NCI-H1436 (cell line): ENCODE measurements at regions not wholly inside any gene's neighbourhood (a gene's known extent, or its start where the extent isn't known, plus 50 kb on each side); places are given as distances from the start of the nearest gene placed in this dataset.
"Not testable (repeated sequence)": the region's sequence is repeated elsewhere in the genome, so short reads cannot be mapped to it uniquely, and the experiment has no call there.

Experiments used
- DNase-seq: peaks from one replicate; lab custom pipeline; 2025; lab: John Stamatoyannopoulos, UW

DNA sequence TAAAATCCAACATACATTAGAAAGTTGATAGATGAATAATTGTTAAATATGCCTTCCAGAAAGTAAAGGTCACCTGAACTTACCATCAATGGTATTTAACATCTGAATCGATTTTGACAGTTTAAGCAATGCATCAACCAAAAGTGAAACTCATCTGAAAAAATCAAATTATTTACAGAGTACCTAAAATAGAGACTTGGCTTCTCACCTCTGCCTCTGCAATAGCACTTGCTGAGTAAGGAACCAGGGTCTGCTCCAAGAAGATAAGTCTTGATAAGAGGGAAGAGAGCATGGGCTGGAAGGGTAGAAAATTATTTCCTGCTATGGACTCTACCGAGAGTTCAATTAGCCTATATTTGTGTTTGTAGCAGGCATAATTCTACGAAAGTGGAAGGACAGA, 868.3 kb downstream of the STIM2 start:
- no peak for DNase-seq

DNA sequence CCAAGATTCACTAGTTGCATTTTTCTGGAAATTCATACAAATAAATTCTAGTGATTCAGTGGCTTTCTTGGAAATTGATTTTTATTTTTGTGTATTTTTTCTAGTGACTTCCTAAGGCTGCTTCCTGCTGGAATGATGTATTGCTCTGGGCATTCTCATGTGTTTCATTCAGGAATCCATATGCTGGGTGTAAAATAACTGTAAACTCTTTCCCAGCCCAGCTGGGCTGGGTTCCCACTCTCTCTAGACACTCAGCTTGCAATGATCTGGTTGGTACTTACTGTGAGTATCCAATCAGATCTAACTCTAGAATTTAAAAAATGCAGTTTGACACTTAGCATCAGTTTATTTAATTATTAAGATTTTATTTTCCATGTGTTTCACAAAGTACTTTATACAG, 882.2 kb downstream of the STIM2 start:
- no peak for DNase-seq

DNA sequence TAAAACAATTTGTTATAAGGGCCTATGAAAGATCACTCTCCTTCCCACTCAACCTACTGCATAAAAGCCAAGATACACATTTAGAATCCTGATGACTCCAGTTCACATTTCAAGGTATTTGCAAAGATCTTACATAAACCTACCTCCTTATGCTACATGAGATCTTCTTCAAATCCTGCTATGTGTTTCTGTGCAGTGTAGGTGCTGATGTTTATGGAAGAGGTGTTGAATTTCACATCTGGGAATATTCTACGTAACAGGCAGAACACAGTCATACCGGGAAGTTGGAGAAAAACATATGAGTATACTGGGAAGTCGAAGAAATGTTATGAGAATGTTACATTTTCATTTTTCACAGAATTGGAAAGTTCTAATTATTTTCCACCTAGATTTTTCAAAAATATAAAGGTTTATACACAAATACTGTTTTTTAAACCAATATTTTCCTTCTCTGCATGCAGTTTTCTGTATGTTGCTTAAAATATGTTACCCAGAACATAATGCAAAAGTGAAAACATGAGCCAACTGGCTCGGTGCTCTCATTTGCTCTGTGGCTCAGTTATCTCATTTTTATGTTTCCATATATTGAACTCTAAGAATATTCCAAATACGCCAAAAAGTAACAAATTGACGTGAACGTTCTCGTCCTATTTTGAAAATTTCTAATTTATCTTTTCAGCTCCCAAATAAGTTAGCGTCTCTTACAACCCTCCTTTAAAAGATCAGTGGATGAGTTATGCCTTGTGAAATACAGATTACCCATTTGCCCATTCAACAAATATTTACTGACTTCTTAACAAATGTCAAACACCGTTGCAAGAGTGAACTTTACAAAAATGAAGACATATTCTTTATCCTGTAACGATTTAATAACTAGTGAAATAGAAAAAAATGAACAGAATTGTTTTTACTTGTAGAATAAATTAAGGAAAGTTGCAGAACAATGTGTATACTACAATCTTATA, 899.3 kb downstream of the STIM2 start:
- DNase-seq = no peak

DNA sequence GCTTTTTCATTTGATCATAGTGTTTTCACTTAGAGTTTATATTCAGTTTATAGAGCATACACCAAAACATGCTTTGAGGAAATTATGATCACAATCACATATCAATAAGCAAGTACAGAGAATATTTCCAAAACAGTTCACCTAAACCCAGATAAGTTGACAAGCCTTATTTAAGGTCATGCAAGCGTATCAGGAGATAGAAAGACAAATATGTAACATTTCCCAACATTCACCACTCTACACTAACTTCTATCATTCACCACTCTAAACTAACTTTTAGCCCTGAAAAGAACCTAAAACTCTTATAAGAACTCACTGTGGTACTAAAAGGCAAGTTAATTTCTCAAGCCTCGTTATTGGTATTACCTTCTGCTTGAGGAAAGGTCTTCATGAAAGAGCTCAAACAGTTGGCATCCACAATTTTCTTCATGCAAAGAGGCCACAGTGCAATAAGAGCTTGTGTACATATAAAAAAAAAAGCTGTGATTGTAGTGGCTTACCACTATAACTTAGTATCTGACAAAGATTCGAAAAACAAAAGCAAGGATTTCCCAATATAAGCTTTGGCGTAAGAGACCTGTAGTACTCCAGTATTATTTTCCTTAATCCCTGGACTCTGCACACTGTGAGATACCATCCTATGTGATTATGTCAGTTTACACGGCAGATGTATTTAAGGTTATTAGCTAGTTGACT, 903.3 kb downstream of the STIM2 start:
- no peak for DNase-seq

DNA sequence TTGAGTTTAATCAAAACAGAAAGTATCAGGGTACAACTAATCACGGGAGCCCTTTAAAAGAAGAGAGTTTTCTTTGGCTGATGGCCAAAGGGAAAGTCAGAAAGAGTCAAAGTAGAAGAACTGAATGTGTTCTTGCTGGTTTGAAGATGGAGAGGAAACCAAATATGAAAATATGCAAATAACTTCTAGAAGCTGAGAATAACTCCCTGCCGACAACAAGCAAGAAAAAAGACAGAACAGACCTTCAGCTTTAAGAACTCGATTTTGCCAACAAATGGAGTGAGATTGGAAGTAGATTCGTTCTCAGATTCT, 903.8 kb downstream of the STIM2 start:
- DNase-seq = no peak

DNA sequence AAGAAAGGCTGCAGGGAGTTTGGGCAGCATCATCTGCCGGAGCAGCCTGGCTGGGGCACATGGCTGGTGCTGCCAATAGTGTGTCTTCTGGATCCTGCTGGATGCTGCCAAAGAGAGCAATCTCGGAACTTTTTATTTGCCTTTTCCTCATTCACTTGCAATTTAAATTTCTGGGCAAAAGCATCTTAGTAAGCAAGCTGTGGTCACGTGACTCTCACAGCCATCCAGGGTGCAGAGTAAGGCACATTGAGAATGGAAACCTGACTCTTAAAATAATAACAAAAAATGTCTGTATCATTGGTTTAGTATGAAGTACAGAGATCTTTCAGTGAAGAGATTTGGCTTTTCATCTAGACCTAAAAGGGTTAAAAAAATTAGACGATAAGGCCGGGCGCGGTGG, 910.3 kb downstream of the STIM2 start:
- DNase-seq = no peak

DNA sequence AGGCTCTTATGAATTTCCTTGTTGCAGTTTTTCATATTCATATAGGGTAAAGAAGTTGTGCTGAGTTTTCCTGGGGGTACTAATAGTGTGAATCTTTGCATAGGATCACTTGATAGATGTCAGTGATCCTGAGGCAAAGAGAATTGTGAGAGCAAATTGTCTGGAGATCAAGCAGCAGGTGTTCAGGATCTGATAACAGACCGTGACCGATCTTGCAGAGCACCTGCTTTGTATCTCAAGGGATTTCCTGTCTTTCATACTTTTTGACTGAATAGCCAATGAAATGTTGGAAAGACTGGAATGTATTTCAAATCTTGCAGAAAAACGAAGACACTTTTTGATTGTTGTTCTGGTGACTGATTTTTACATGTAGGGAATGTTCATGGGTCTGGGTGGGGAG, 914.5 kb downstream of the STIM2 start:
- DNase-seq = no peak

DNA sequence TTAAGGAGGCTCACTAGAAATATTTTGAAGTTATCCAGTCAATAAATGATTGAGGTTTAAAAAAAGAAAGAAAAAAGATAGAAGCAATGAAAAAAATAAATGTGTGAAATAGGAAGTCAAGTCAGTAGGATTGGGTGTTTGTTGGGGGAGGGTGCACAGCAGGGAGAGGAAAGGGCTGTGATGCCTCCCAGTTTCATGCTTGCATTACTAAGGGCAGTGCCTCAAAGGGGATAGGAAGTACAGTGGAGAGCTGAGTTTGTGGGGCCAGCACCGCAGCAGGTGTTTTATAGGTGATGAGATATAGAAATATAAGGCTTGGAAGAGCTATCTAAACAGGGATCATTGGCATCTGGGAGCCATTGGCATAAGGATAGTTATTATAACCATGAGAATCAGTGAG, 919.2 kb downstream of the STIM2 start:
- no peak for DNase-seq

DNA sequence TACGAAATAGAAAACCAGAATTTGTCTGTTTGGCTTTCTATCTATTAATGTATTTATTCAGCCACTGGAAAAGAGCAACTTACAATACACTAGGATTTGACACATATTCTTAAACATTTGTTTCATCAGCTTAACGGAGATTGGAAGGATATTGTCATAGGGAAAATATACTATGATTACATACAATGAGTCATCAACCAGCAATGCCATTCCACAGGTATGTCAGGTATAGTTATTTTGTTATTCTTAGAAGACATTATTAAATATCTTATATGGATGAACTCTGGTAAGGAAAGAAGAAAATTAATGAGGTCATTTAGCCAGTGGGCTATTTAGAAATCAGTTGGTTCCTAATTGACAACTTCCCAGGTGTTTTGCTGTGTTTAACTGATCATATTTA, 926.6 kb downstream of the STIM2 start:
- no peak for DNase-seq

DNA sequence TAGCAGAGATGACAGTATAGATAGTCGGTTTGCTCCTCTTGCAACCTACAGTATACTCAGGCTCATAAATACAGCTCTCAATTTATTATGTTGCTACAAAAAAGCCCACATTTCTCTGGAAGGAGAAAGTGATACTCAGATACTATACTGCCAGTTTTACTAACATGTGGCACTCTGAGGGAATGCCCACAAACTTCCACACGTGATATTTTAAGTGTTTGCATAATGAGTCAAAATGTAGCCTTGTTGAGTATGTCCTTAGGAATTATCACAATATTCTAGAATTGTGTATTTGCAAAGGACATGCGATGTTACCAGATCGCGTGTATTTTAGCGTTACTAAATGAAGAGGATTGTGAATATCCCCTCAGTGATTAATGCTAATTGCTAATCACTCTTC, 929.1 kb downstream of the STIM2 start:
- DNase-seq = no peak

DNA sequence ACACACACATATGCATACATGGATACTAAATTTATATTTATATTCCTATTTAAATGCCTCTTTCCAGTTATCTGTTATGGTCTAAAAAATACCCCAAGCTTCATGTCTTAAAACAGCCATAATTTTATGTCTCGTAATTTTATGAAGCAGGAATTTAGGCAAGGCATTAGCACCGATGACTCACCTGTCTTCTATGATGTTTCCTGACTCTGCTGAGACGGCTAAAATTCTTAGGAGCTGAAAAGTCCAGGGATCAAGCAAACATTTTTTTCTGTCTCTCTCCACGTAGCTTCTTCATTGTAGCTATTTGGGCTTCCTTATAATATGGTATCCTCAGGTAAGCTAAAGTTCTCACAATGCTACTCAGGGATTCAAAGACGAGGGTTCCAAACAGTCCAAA, 930.3 kb downstream of the STIM2 start:
- no peak for DNase-seq

DNA sequence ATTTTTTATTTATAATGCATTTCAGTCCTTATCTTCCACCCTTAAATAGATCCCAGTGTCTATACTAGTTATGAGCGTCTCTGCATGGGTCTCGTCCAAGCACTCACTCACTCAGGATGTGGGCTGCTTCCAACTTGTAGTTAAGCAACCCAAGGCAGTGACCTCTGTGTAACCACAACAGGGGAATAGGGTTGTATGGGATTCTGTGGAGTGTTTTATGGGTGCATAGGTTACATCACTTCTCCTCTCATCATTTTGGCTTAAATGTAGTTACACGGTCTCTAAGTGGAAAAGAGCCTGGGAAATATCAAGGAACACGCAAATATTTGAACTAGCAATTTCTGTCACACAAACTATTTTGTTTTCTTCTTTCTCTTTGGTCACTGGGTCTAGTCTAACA, 931.0 kb downstream of the STIM2 start:
- no peak for DNase-seq

DNA sequence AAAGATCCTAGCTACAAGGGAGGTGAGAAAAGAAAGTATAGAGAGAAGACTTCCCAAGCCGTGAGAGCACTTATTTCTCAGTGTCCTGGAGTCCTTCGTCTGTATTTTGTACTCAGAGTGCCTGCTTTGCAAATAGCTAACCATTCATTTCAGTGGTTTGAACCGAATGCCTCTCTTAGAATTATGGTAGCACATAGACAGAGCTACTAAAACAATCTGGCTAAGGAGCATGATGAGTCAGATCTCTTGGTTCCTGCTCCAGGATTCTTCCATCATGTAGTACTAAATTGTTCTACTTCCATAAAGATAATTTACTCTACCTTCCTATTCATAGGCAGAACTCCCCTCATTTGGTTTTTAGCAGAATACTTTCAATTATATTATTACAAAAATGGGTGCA, 946.6 kb downstream of the STIM2 start:
- DNase-seq = no peak

DNA sequence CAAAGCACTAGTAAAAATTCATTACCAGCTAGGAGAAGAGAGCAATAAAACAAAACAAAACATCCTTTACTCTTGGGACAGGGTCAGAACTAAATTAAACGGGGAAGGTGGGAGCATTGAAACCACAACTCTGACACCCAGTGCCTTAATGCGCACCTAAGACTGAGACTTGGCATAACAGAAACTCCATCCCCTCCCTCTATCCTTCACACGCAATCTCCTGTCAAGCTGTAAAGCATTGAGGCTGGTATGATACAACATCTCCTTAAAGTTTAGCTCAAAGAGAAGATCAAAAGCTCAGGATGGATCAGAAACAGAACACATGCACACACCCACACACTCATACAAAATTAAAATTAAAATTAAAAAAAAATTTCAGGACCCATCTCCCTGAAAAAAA, 951.3 kb downstream of the STIM2 start:
- DNase-seq = no peak

DNA sequence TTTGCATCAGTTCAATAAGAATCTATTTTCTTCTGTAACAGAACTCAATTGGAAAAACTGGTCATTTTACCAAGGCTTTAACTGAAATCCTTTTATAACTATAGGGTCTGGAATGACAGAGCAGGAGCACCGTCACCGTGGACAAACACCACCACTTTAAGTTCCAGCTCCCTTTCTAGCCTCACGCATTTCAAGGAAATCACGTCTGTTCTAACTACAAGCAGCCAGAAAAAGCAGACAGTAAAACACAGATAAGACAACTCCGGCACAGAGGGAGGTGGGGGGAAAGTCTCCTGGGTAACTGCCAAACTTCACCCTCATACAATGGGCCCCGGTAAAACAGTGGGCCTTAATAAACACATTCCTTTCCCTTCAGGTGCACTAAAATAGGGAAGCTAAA, 952.6 kb downstream of the STIM2 start:
- DNase-seq = not testable (repeated sequence)

DNA sequence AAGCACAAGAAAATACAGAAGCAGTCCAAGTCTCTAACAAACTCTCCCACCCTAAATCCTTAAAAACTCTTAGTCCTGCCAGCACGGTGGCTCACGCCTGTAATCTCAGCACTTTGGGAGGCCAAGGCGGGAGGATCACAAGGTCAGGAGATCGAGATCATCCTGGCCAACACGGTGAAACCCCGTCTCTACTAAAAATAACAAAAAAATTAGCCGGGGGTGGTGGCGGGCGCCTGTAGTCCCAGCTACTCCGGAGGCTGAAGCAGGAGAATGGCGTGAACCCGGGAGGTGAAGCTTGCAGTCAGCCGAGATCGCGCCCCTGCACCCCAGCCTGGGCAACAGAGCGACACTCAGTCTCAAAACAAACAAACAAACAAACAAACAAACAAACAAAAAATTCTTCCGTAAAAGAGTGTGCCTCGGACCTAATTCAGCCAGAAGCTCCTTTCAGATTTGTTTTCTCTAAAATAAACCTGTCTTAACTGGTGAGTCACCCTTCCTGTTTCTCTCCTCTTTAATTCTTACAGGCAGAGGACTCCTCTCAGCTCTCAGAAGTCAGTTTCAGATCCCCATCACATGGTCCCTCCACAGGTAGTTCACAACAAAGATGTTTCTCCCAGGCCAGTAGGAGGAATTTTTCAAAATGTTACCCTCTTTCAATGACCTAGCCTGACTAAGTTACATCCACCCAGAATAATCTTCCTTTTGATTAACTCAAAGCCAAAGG, 953.2 kb downstream of the STIM2 start:
- not testable (repeated sequence) for DNase-seq

DNA sequence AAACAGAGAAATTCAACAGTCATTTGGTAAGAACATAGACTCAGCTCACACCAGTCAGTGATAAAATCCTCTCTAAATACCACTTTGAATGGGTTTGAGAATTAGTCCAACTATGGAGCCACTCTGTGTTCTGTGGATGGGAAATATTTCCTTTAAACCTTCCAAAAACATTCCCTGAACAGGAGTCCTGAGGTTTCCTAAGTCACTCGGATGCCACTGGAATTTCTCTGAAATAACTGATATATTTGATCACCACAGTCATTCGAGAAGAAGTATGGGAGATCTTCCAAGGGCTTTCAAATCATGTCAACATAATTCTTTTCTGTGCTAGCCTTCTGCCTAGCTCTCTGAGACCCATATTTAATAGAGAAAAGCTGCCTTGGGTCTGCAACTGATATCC, 958.6 kb downstream of the STIM2 start:
- no peak for DNase-seq

DNA sequence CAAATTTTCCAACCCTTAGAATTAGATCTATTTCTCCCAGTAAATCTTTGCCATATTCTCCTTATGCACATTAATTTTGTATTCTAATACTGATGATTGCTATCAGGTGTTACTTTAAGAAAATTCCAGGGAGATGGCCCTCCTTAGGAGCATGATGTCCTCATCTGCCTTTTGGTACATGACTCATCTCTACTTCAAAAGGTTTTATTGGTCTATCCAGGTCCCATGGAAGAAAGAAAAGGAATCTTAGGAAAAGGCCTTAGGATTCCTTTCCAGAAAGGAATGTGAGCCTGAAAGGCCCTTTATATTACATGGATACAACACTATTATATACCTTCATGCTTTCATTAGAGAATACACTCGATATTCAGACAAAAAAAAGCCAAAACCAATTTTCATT, 968.2 kb downstream of the STIM2 start:
- no peak for DNase-seq

DNA sequence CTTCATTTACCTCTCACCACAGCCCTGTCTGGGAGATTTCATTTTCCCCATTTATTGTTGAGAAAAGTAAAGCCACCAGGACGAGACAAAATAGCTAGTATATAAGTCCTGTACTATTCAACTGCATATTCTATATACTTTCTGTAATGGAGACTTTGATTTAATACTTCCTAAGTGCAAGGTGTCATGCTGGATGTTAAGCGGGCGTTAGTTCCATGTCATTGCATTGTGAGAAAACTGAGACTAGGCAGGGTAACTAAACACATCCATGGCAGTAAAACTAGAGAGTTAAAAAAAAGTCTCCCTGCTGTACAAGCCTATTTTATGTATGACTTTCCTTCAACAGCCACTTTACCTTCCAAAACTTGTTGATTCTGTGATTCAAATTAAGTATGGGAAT, 969.6 kb downstream of the STIM2 start:
- no peak for DNase-seq

DNA sequence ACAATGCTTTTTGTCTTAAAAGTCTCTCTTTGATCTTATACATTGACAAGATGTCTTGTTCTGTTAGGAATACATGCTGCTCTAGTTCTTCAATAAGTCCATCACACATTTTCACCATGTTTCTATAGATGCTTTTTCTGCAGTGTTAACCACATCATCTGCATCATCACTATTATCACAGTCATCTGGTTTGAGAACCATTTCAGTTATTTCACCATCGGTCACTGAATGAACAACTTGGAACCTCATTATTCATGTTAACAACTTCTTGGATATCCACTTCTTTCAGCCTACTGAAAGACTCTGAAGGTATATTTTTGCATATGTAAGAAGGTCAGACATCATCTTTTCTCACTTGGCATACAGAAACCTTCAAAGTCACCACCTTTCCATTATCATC, 975.2 kb downstream of the STIM2 start:
- DNase-seq = no peak

DNA sequence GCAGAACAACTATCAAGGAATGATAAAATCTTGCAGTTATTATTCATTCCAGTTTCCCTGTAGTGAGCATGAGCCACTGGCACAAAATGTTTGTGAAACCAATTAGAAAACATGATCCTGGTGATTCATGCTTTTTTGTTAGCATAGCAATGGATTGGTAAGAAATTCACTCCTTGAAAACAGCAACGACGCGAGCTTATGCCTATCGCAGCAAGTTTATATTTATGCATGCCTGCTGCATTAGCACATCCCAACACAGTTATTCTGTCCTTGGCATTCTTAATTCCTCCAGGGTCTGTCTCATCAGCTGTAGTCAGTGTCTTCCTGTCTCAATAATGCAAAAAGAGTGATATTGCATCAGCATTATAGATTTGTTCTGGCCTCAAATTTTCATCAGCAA, 975.9 kb downstream of the STIM2 start:
- no peak for DNase-seq

DNA sequence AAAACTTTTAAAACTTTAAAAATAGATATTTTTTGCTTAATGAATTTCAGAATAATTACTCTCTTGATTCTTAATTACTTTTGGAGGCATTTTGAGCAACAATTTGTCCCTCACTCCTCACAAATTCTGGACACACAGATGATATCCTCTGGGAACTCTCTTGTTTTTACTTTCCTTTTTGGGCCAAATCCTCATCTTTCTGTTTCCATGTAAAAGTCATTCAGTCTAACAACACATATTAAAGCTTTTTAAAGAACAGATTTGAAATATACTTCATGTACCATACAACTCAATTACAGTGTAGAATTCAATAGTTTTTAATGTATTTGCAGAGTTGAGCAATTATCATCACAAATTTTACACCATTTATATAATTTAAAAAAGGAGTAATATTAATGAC, 983.1 kb downstream of the STIM2 start:
- no peak for DNase-seq

DNA sequence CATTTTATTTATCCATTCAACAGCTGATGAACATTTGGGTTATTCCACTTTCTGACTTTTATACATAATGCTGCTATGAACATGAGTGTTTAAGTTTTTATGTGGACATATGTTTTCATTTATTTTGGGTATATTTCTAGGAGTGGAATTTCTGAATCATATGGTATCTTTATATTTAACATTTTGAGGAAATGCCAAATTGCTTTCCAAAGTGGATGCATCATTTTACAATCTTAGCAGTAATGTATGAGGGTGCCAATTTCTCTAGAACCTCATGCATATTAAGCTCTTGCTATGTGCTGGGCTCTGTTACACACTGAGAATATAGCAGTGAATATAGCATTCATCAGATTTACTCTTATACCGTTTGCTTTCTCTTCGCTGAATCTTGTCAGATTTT, 983.7 kb downstream of the STIM2 start:
- no peak for DNase-seq
